Esophagus muscularis mucosa (tissue), 4 donors: ENCODE measurements at regions not wholly inside any gene's neighbourhood (a gene's known extent, or its start where the extent isn't known, plus 50 kb on each side); places are given as distances from the start of the nearest gene placed in this dataset.

Experiments used
- DNase-seq: peaks from one replicate; pipeline ENCODE4 v3.0.0-alpha.2; 2017; ENCODE audit errors: extremely low spot score
- H3K27ac ChIP-seq, 4 donors: fragments of 200-600 bp; sonication (generic); replicated peaks in 1 of 4; 1 replicate in 3 of 4; 2 replicates in 1 of 4; pipeline ENCODE4 v1.5.1; 2016 to 2019; ENCODE audit warnings: mild to moderate bottlenecking in 1 of 4
- H3K27me3 ChIP-seq, 4 donors: fragments of 200-600 bp; sonication (generic); one replicate each; pipeline versions ENCODE4 v1.5.1 to v1.6.0; 2016 to 2019
- H3K36me3 ChIP-seq, 4 donors: fragments of 200-600 bp; sonication (generic); one replicate each; pipeline ENCODE4 v1.5.1; 2016 to 2019
- H3K4me1 ChIP-seq, 4 donors: fragments of 200-600 bp; sonication (generic); one replicate each; pipeline ENCODE4 v1.5.1; 2016 to 2019
- H3K4me3 ChIP-seq, 4 donors: fragments of 200-600 bp; sonication (generic); 1 replicate in 2 of 4; 2 replicates in 2 of 4; pipeline ENCODE4 v1.5.1; 2016 to 2019; ENCODE audit warnings: mild to moderate bottlenecking in 4 of 4, moderate library complexity in 1 of 4
- H3K9me3 ChIP-seq, 4 donors: fragments of 200-600 bp; sonication (generic); 1 replicate in 3 of 4; 2 replicates in 1 of 4; pipeline ENCODE4 v1.5.1; 2016 to 2019
- EP300 ChIP-seq: sonication (generic); formaldehyde crosslinking; IDR thresholded peaks from one replicate; pipeline ENCODE4 v1.6.1; 2017; ENCODE audit warnings: antibody characterized with exemption
- POLR2A ChIP-seq: fragments of 450-650 bp; IDR thresholded peaks from one replicate; pipeline ENCODE4 v1.6.1; 2017; ENCODE audit warnings: antibody characterized with exemption, moderate library complexity, mild to moderate bottlenecking, low read depth
- POLR2AphosphoS5 ChIP-seq, 2 donors: sonication (generic); formaldehyde crosslinking; IDR thresholded peaks; one replicate each; pipeline ENCODE4 v1.6.1; 2017; ENCODE audit warnings: antibody characterized with exemption in 2 of 2
- WGBS: methylation state at CpG from one replicate; pipeline ENCODE4 v1.1.5; 2018; 5-methylcytosine and 5-hydroxymethylcytosine counted together
- intact Hi-C: fragments of 100-400 bp; cut with DNase I; formaldehyde crosslinking; loops from one replicate; pipeline ENCODE4 v1.15.1; 2023
- TF ChIP-seq, protein P1 (sequence below), 3 experiments: fragments of 200-600 bp in 2 of 3; fragments of 450-650 bp in 1 of 3; sonication (generic) in 2 of 3; IDR thresholded peaks; one replicate each; pipeline ENCODE4 v1.5.1; 2017 to 2019; ENCODE audit warnings: antibody characterized with exemption in 3 of 3, mild to moderate bottlenecking in 2 of 3, moderate library complexity in 1 of 3

DNA sequence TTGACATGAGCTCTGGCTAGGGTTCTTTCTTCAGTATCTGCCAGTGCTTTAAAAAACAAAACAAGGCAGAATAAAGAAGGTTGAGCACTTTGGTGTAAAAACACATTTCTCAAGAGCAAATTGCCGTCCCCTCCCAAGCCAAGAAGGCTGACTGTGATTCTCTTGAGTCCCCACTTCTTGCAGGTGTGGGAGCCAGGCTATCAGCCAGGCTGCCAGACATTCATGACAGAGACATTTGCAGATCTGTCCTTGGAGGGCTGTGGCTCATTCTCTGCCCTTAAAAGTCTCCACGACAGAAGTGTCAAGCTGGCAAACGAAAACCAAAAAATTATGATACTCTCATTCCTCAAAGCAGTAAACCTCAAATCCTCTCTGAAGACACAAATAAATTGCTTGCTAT, 749.3 kb upstream of the HS6ST1 start:
- DNase-seq, result no peak
- TF ChIP-seq EP300 (no peak), POLR2A (no peak), POLR2AphosphoS5 (IDR thresholded peaks at IDR 0.05) (no peak)
- TF ChIP-seq, protein P1, sequence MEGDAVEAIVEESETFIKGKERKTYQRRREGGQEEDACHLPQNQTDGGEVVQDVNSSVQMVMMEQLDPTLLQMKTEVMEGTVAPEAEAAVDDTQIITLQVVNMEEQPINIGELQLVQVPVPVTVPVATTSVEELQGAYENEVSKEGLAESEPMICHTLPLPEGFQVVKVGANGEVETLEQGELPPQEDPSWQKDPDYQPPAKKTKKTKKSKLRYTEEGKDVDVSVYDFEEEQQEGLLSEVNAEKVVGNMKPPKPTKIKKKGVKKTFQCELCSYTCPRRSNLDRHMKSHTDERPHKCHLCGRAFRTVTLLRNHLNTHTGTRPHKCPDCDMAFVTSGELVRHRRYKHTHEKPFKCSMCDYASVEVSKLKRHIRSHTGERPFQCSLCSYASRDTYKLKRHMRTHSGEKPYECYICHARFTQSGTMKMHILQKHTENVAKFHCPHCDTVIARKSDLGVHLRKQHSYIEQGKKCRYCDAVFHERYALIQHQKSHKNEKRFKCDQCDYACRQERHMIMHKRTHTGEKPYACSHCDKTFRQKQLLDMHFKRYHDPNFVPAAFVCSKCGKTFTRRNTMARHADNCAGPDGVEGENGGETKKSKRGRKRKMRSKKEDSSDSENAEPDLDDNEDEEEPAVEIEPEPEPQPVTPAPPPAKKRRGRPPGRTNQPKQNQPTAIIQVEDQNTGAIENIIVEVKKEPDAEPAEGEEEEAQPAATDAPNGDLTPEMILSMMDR (IDR thresholded peaks at IDR 0.05), result no peak
- H3K27ac ChIP-seq, result no peak overlapping the region
- intact Hi-C loops, result no loop called here
- no peak overlapping the region for H3K4me3 ChIP-seq
- H3K9me3 ChIP-seq, result no peaks in the 10 kb centered on the region
- H3K36me3 ChIP-seq, result no peaks in the 10 kb centered on the region
- peaks cover 0 to 7% (median 0%) of the 10 kb centered on the region in 4 donors for H3K27me3 ChIP-seq
- 57% methylated on average over 3 of the region's 3 CpGs for WGBS
- peaks cover 0 to 8% (median 5%) of the 10 kb centered on the region in 4 donors for H3K4me1 ChIP-seq

DNA sequence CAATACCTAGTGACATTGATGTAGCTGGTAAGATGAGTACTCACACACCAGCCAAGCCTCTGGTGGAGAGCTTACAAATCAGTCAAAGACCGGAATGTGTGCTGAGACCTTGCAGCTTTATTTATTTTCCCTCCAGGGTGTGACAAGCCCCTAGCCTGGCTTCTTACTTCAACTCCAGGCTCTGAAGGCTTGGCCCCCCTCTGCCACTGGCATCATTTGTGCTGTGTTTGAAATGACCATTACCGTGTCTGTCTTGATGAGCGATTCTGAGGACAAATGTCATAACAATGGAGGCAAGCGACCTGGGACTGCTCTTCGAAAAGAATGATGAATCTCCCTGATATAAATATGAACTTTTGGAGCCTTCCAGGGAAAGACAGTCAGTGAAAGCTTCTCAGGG, 749.9 kb upstream of the HS6ST1 start:
- peaks cover 0 to 7% (median 0%) of the 10 kb centered on the region in 4 donors for H3K27me3 ChIP-seq
- TF ChIP-seq, protein P1 (IDR thresholded peaks at IDR 0.05), result no peak
- no peak for TF ChIP-seq POLR2A
- no peak for TF ChIP-seq POLR2AphosphoS5 (IDR thresholded peaks at IDR 0.05)
- TF ChIP-seq EP300, result no peak
- no peak overlapping the region for H3K4me3 ChIP-seq
- H3K27ac ChIP-seq, result no peak overlapping the region
- intact Hi-C loops, result no loop called here
- H3K9me3 ChIP-seq, result no peaks in the 10 kb centered on the region
- no peak for DNase-seq
- H3K4me1 ChIP-seq, result peaks cover 0 to 8% (median 5%) of the 10 kb centered on the region in 4 donors
- H3K36me3 ChIP-seq, result no peaks in the 10 kb centered on the region
- 37% methylated on average over 5 of the region's 5 CpGs for WGBS

DNA sequence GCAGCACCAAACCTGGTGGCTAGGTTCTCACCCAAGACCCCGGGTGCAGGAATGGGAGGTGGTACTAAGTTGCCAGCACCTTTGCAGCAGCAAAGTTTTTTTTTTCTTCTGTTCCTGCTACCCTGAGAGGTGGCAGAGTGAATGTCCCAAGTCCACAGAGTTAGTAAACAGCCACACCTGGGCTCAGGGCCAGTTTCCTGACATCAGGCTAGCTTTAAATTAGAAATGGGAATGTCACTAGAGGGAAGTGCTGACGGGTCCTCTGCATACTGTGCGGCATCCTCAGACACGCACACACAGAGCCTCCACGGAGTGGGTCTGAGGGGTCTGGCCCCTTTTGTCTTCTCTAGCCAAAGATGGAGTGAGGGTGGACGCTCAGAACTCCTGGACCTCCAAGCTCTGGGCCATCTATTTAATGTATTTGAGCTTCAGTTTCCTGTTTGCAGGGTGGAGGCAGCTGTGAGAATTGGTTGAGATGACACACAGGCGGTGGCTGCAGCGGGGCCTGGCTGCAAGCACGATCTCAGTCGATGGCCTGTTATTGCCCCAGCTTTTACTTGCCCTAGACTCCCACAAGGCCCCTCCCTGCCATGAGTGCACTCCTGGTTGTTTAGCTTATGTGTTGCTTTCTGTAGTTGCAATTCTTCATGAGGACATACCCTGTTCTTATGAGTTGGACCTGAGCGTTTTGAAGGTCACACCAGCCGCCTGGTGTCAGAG, 751.4 kb upstream of the HS6ST1 start:
- TF ChIP-seq EP300 (no peak), POLR2A (no peak), POLR2AphosphoS5 (IDR thresholded peaks at IDR 0.05) (no peak)
- TF ChIP-seq, protein P1 (IDR thresholded peaks at IDR 0.05), result no peak
- DNase-seq, result no peak
- no peak overlapping the region for H3K27ac ChIP-seq
- intact Hi-C loops, result no loop called here
- peaks cover 0 to 8% (median 5%) of the 10 kb centered on the region in 4 donors for H3K4me1 ChIP-seq
- peaks cover 0 to 7% (median 0%) of the 10 kb centered on the region in 4 donors for H3K27me3 ChIP-seq
- WGBS, result 83% methylated on average over 12 of the region's 12 CpGs
- no peaks in the 10 kb centered on the region for H3K9me3 ChIP-seq
- no peaks in the 10 kb centered on the region for H3K36me3 ChIP-seq
- H3K4me3 ChIP-seq, result no peak overlapping the region

DNA sequence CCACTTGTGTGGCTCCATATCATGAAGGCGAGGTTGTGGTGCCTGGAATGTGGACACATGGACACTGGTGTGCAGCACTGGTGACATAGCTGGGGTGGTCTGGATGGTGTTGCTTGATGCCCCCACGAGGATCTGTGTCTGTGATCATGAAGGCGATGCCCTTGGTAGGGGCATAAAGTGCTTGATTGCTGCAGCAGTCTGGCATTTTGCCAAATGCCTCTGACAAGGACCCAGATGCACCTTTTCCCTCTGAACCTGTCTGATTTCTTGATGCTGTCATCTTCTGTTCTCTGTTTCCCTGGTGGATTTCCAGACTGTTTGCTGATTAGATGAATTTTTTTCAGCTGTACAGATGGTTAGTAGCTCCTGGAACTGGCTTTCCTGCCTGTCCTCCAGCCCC, 752.0 kb upstream of the HS6ST1 start:
- H3K4me3 ChIP-seq, result no peak overlapping the region
- peaks cover 0 to 8% (median 5%) of the 10 kb centered on the region in 4 donors for H3K4me1 ChIP-seq
- H3K27ac ChIP-seq, result no peak overlapping the region
- intact Hi-C loops, result no loop called here
- peaks cover 0 to 7% (median 0%) of the 10 kb centered on the region in 4 donors for H3K27me3 ChIP-seq
- DNase-seq, result no peak
- TF ChIP-seq POLR2A, result no peak
- no peak for TF ChIP-seq EP300
- TF ChIP-seq POLR2AphosphoS5 (IDR thresholded peaks at IDR 0.05), result no peak
- TF ChIP-seq, protein P1 (IDR thresholded peaks at IDR 0.05), result no peak
- WGBS, result 100% methylated on average over 3 of the region's 3 CpGs
- H3K9me3 ChIP-seq, result no peaks in the 10 kb centered on the region
- no peaks in the 10 kb centered on the region for H3K36me3 ChIP-seq

DNA sequence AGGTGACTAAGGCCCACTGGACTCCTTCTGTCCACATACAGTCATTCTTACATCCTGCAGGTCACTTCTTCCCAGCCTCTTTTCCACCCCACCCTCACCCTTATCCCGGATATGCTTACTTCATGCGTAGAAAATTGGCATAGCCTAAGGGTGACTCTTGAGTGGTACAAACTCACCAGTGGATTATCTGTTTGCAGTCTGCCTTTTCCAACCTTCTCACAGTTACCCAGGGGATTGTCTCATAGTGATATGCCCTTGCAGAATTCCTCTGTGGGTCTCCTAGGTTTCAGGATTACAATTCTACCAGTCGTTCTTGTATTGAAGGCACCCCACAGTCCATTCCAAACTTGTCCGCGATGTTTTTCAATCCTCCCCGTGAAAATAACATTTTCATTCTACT, 752.9 kb upstream of the HS6ST1 start:
- DNase-seq, result no peak
- intact Hi-C loops, result no loop called here
- peaks cover 0 to 7% (median 0%) of the 10 kb centered on the region in 4 donors for H3K27me3 ChIP-seq
- no peak overlapping the region for H3K4me3 ChIP-seq
- no peaks in the 10 kb centered on the region for H3K36me3 ChIP-seq
- TF ChIP-seq, protein P1 (IDR thresholded peaks at IDR 0.05), result no peak
- TF ChIP-seq POLR2A (no peak), EP300 (no peak), POLR2AphosphoS5 (IDR thresholded peaks at IDR 0.05) (no peak)
- no peaks in the 10 kb centered on the region for H3K9me3 ChIP-seq
- WGBS, result 98% methylated on average over 6 of the region's 6 CpGs
- H3K27ac ChIP-seq, result no peak overlapping the region
- H3K4me1 ChIP-seq, result peaks cover 0 to 8% (median 5%) of the 10 kb centered on the region in 4 donors
